ENCODE measurements at regions not wholly inside any gene's neighbourhood (a gene's known extent, or its start where the extent isn't known, plus 50 kb on each side); places are given as distances from the start of the nearest gene placed in this dataset.

- Histone ChIP-seq H3K4me1 (ENCODE audit: control insufficient read depth, insufficient read depth, low read length) (no peaks in the 10 kb centered on the region), H3K27ac (ENCODE audit: low read length) (no peak overlapping the region), H3K4me3 (ENCODE audit: low read length) (peak overlapping the region; percentile 11), H3K27me3 (ENCODE audit: control insufficient read depth, insufficient read depth, low read length) (no peaks in the 10 kb centered on the region), H3K9me3 (replicated peaks; ENCODE audit: control insufficient read depth, low read depth, low read length) (no peaks in the 10 kb centered on the region), H3K36me3 (ENCODE audit: control insufficient read depth, insufficient read depth, low read length) (no peaks in the 10 kb centered on the region)
- peak; percentile 78 for DNase-seq
- no CpG with 5 or more reads among the region's 10 CpGs for WGBS (ENCODE audit: insufficient coverage)
Measured at GRCh38 chr16:73775841-73776388, 520.7 kb upstream of the PSMD7 start.

- Histone ChIP-seq H3K27ac (ENCODE audit: low read length) (no peak overlapping the region), H3K27me3 (ENCODE audit: control insufficient read depth, insufficient read depth, low read length) (no peaks in the 10 kb centered on the region), H3K4me1 (ENCODE audit: control insufficient read depth, insufficient read depth, low read length) (no peaks in the 10 kb centered on the region), H3K4me3 (ENCODE audit: low read length) (no peak overlapping the region), H3K9me3 (replicated peaks; ENCODE audit: control insufficient read depth, low read depth, low read length) (no peaks in the 10 kb centered on the region), H3K36me3 (ENCODE audit: control insufficient read depth, insufficient read depth, low read length) (no peaks in the 10 kb centered on the region)
- no peak for DNase-seq
- 100% methylated on average over 1 of the region's 4 CpGs for WGBS (ENCODE audit: insufficient coverage)
Measured at GRCh38 chr16:73771196-73772064, 525.2 kb upstream of the PSMD7 start.

GRCh38 chr16:73768786-73769203 is 527.8 kb upstream of the PSMD7 start:
- Histone ChIP-seq H3K27ac (ENCODE audit: low read length) (no peak overlapping the region), H3K4me1 (ENCODE audit: control insufficient read depth, insufficient read depth, low read length) (no peaks in the 10 kb centered on the region), H3K27me3 (ENCODE audit: control insufficient read depth, insufficient read depth, low read length) (no peaks in the 10 kb centered on the region), H3K36me3 (ENCODE audit: control insufficient read depth, insufficient read depth, low read length) (no peaks in the 10 kb centered on the region), H3K9me3 (replicated peaks; ENCODE audit: control insufficient read depth, low read depth, low read length) (no peaks in the 10 kb centered on the region), H3K4me3 (ENCODE audit: low read length) (no peak overlapping the region)
- 86% methylated on average over 1 of the region's 3 CpGs for WGBS (ENCODE audit: insufficient coverage)
- no peak for DNase-seq

- H3K27ac ChIP-seq (ENCODE audit: low read length): no peak overlapping the region
- 20% methylated on average over 1 of the region's 4 CpGs for WGBS (ENCODE audit: insufficient coverage)
- H3K9me3 ChIP-seq (replicated peaks; ENCODE audit: control insufficient read depth, low read depth, low read length): peaks cover under 1% of the 10 kb centered on the region
- peak; percentile 50 for DNase-seq
- no peaks in the 10 kb centered on the region for H3K27me3 ChIP-seq (ENCODE audit: control insufficient read depth, insufficient read depth, low read length)
- H3K4me1 ChIP-seq (ENCODE audit: control insufficient read depth, insufficient read depth, low read length): no peaks in the 10 kb centered on the region
- H3K36me3 ChIP-seq (ENCODE audit: control insufficient read depth, insufficient read depth, low read length): no peaks in the 10 kb centered on the region
- H3K4me3 ChIP-seq (ENCODE audit: low read length): no peak overlapping the region
Measured at GRCh38 chr16:73764321-73764720, 532.3 kb upstream of the PSMD7 start.

- 46% methylated on average over 5 of the region's 16 CpGs for whole genome bisulfite sequencing (ENCODE audit: insufficient coverage)
- peaks cover 4% of the 10 kb centered on the region for H3K9me3 ChIP-seq (replicated peaks; ENCODE audit: control insufficient read depth, low read depth, low read length)
Measured at GRCh38 chr16:73756289-73757178, 540.1 kb upstream of the PSMD7 start.

GRCh38 chr16:73753931-73754330 is 542.7 kb upstream of the PSMD7 start:
- H3K9me3 ChIP-seq (replicated peaks; ENCODE audit: control insufficient read depth, low read depth, low read length): no peaks in the 10 kb centered on the region
- peaks cover 2% of the 10 kb centered on the region for H3K4me1 ChIP-seq (ENCODE audit: control insufficient read depth, insufficient read depth, low read length)
- no peaks in the 10 kb centered on the region for H3K36me3 ChIP-seq (ENCODE audit: control insufficient read depth, insufficient read depth, low read length)
- DNase-seq: peak; percentile 32
- no peak overlapping the region for H3K4me3 ChIP-seq (ENCODE audit: low read length)
- no peak overlapping the region for H3K27ac ChIP-seq (ENCODE audit: low read length)
- no CpG with 5 or more reads among the region's 3 CpGs for WGBS (ENCODE audit: insufficient coverage)
- H3K27me3 ChIP-seq (ENCODE audit: control insufficient read depth, insufficient read depth, low read length): no peaks in the 10 kb centered on the region

More at GRCh38 chr16:73756289-73757178, 540.1 kb upstream of the PSMD7 start:
- no peaks in the 10 kb centered on the region for H3K36me3 ChIP-seq (ENCODE audit: control insufficient read depth, insufficient read depth, low read length)
- DNase-seq: no peak
- H3K27ac ChIP-seq (ENCODE audit: low read length): no peak overlapping the region
- no peak overlapping the region for H3K4me3 ChIP-seq (ENCODE audit: low read length)
- H3K4me1 ChIP-seq (ENCODE audit: control insufficient read depth, insufficient read depth, low read length): peaks cover 2% of the 10 kb centered on the region
- H3K27me3 ChIP-seq (ENCODE audit: control insufficient read depth, insufficient read depth, low read length): no peaks in the 10 kb centered on the region

GRCh38 chr16:73750639-73751038 is 546.0 kb upstream of the PSMD7 start:
- Histone ChIP-seq H3K4me1 (ENCODE audit: control insufficient read depth, insufficient read depth, low read length) (no peaks in the 10 kb centered on the region), H3K27ac (ENCODE audit: low read length) (no peak overlapping the region), H3K36me3 (ENCODE audit: control insufficient read depth, insufficient read depth, low read length) (no peaks in the 10 kb centered on the region), H3K4me3 (ENCODE audit: low read length) (no peak overlapping the region), H3K9me3 (replicated peaks; ENCODE audit: control insufficient read depth, low read depth, low read length) (no peaks in the 10 kb centered on the region), H3K27me3 (ENCODE audit: control insufficient read depth, insufficient read depth, low read length) (no peaks in the 10 kb centered on the region)
- WGBS (ENCODE audit: insufficient coverage): no CpG with 5 or more reads among the region's 3 CpGs
- no peak for DNase-seq

GRCh38 chr16:73747328-73747727 is 549.3 kb upstream of the PSMD7 start:
- H3K27ac ChIP-seq (ENCODE audit: low read length): no peak overlapping the region
- no peaks in the 10 kb centered on the region for H3K27me3 ChIP-seq (ENCODE audit: control insufficient read depth, insufficient read depth, low read length)
- H3K4me1 ChIP-seq (ENCODE audit: control insufficient read depth, insufficient read depth, low read length): no peaks in the 10 kb centered on the region
- no peak overlapping the region for H3K4me3 ChIP-seq (ENCODE audit: low read length)
- H3K36me3 ChIP-seq (ENCODE audit: control insufficient read depth, insufficient read depth, low read length): no peaks in the 10 kb centered on the region
- H3K9me3 ChIP-seq (replicated peaks; ENCODE audit: control insufficient read depth, low read depth, low read length): no peaks in the 10 kb centered on the region
- no peak for DNase-seq

- WGBS (ENCODE audit: insufficient coverage): no CpG with 5 or more reads among the region's 2 CpGs
- Histone ChIP-seq H3K4me3 (ENCODE audit: low read length) (no peak overlapping the region), H3K36me3 (ENCODE audit: control insufficient read depth, insufficient read depth, low read length) (no peaks in the 10 kb centered on the region), H3K4me1 (ENCODE audit: control insufficient read depth, insufficient read depth, low read length) (no peaks in the 10 kb centered on the region), H3K27ac (ENCODE audit: low read length) (no peak overlapping the region), H3K27me3 (ENCODE audit: control insufficient read depth, insufficient read depth, low read length) (no peaks in the 10 kb centered on the region), H3K9me3 (replicated peaks; ENCODE audit: control insufficient read depth, low read depth, low read length) (no peaks in the 10 kb centered on the region)
- no peak for DNase-seq
Measured at GRCh38 chr16:73746554-73746953, 550.1 kb upstream of the PSMD7 start.
